ENCODE measurements at regions not wholly inside any gene's neighbourhood (a gene's known extent, or its start where the extent isn't known, plus 50 kb on each side); places are given as distances from the start of the nearest gene placed in this dataset.

DNA sequence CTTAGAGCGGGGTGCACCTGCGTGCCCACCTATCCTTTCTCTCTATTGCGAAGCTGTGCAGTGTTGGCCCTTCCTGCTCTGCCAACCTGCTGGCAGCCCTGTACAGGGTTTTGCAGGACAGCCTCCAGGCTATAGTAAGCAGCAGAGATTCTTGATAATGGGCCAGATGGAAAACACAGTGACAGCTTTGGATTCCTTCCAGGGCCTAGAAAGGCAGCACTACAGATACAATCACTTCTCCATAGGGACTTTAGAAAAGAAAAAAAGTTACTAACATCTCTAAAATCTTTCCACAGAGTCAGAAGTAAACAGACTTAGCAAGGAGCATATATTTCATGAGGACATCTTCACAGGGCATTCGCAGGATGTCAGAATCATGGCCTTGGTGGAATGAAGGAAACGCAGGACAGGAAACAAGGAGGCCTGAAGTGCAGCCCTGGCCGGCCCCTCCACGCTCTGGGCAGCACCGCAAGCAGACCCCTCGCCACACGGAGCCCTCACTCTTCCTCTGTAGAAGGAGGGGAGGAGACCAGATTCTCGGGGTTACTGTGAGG lies 172.1 kb upstream of the GAS1 start:
- TF ChIP-seq, protein P1, sequence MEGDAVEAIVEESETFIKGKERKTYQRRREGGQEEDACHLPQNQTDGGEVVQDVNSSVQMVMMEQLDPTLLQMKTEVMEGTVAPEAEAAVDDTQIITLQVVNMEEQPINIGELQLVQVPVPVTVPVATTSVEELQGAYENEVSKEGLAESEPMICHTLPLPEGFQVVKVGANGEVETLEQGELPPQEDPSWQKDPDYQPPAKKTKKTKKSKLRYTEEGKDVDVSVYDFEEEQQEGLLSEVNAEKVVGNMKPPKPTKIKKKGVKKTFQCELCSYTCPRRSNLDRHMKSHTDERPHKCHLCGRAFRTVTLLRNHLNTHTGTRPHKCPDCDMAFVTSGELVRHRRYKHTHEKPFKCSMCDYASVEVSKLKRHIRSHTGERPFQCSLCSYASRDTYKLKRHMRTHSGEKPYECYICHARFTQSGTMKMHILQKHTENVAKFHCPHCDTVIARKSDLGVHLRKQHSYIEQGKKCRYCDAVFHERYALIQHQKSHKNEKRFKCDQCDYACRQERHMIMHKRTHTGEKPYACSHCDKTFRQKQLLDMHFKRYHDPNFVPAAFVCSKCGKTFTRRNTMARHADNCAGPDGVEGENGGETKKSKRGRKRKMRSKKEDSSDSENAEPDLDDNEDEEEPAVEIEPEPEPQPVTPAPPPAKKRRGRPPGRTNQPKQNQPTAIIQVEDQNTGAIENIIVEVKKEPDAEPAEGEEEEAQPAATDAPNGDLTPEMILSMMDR (IDR thresholded peaks at IDR 0.05): no peak
- no peak for TF ChIP-seq POLR2A (IDR thresholded peaks at IDR 0.05)

Data from vagina (tissue), 2 donors.